Rectal smooth muscle tissue (tissue), 1 donor: ENCODE measurements at regions not wholly inside any gene's neighbourhood (a gene's known extent, or its start where the extent isn't known, plus 50 kb on each side); places are given as distances from the start of the nearest gene placed in this dataset.
"Not testable (repeated sequence)": the region's sequence is repeated elsewhere in the genome, so short reads cannot be mapped to it uniquely, and the experiment has no call there.

ENCODE experiments used
- H3K27ac ChIP-seq: one replicate; pipeline ENCODE4 v1.7.0; 2013; ENCODE audit warnings: low read depth, low read length, inconsistent platforms
- H3K27me3 ChIP-seq: one replicate; pipeline ENCODE4 v1.7.0; 2013; ENCODE audit warnings: low read length; ENCODE audit not compliant: control insufficient read depth, insufficient read depth
- H3K36me3 ChIP-seq: one replicate; pipeline ENCODE4 v1.7.0; 2013; ENCODE audit warnings: low read length; ENCODE audit not compliant: control insufficient read depth, insufficient read depth
- H3K4me1 ChIP-seq: one replicate; pipeline ENCODE4 v1.7.0; 2013; ENCODE audit warnings: low read length; ENCODE audit not compliant: control insufficient read depth, insufficient read depth
- H3K4me3 ChIP-seq: one replicate; pipeline ENCODE4 v1.7.0; 2013; ENCODE audit warnings: low read length
- H3K9ac ChIP-seq: one replicate; pipeline ENCODE4 v1.7.0; 2013; ENCODE audit warnings: low read length

GRCh38 chr5:96121364-96121763 lies 159.7 kb upstream of the ELL2 start:
- no peak overlapping the region for H3K9ac ChIP-seq
- H3K27me3 ChIP-seq = no peaks in the 10 kb centered on the region
- no peaks in the 10 kb centered on the region for H3K36me3 ChIP-seq
- H3K4me3 ChIP-seq = no peak overlapping the region
- H3K27ac ChIP-seq = no peak overlapping the region
- H3K4me1 ChIP-seq = peaks cover 7% of the 10 kb centered on the region

GRCh38 chr5:96120120-96120519 lies 158.5 kb upstream of the ELL2 start:
- Histone ChIP-seq H3K36me3 (no peaks in the 10 kb centered on the region), H3K9ac (no peak overlapping the region), H3K27ac (no peak overlapping the region), H3K4me3 (no peak overlapping the region), H3K4me1 (peaks cover 1% of the 10 kb centered on the region), H3K27me3 (no peaks in the 10 kb centered on the region)

DNA sequence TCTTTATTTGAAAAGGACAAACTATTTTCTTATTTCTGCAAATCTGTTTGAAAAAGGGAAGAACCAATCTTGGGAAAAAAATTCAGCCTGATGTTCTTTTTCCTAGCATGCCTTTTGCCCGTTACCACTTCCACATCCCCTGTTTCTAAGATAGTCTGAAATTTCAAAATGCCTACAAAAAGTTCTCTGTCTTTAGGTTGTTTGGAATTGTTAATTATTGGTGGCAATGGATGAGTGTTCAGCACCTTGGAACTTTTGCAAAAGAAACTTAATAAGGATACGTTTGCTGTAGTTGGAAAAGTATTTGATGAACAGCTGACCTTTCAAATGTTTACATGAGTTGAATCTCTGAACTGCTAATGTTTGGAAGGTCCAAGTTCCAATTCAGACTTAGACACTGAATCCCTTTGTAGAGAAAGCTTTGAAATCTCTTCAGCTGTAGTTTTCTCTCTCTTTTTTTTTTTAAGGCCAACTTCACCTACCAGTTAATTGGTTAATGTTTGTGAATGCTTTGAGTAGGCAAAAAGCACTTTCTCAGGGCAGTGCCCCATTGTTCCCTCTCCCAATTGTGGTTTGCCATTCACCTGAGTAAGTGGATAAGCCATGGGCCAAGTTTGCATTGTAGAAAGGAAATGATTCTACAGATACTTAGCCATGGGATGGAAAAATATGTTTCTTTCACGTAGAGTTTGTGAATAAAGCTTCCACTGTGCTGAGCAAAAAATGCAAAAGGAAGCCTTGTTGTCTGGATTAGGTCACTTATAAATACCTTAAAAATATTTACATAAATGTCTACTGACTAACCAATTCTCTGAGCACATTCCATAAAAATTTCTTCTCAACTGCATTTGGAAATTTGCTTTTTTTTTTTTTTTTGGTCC lies 156.4 kb upstream of the ELL2 start:
- Histone ChIP-seq H3K36me3 (no peaks in the 10 kb centered on the region), H3K4me3 (no peak overlapping the region), H3K4me1 (no peaks in the 10 kb centered on the region), H3K27ac (peak overlapping the region; percentile 30), H3K9ac (no peak overlapping the region), H3K27me3 (no peaks in the 10 kb centered on the region)

DNA sequence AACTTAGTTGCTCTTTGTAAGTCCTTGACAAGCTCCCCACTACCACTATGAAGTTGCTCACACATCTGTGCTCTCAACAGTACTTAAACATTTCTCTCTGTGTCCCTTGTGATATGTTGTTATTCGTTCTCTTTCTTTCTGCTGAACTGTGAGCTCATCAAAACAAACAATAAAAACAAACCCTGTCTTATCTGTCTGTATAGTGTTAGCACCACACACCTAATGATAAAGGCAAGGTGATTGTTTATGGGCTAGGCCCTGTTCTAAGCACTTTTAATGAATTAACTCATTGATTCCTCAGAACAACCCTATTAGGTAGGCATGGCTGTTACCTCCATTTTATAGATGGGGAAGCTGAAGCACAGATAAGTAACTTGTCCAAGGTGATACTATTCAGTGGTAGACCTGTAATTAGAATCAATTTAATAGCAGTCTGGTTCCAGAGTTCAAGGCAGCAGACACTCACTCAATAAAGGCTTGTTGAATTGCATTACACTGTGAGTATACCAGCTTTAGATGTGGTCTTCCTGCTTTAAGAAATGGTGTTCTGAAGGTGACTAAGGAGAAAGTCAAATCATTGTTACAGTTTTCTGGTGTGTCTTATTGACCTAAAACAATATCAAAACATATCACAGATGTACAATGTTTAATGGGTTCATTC lies 153.6 kb upstream of the ELL2 start:
- Histone ChIP-seq H3K27me3 (no peaks in the 10 kb centered on the region), H3K4me1 (no peaks in the 10 kb centered on the region), H3K9ac (no peak overlapping the region), H3K4me3 (no peak overlapping the region), H3K36me3 (no peaks in the 10 kb centered on the region), H3K27ac (no peak overlapping the region)

DNA sequence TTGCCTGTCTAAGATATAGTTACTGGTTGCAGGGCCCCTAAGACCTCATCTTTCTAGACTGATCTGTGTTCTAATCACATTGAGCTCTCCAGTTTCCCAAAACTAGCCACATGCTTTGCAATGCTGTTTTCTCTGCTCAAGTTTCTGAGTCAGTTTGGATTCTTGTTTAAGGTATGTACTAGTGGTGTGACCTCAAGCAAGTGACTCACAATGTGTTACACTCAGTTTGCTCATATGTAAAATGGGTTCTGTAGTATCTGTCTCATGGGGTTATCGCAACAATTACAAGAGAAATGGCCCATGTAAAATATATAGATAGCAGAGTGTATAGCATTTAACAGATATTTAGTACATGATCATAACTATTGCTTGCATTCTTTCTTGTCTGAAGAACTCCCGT lies 153.1 kb upstream of the ELL2 start:
- no peaks in the 10 kb centered on the region for H3K4me1 ChIP-seq
- no peak overlapping the region for H3K27ac ChIP-seq
- no peaks in the 10 kb centered on the region for H3K36me3 ChIP-seq
- H3K9ac ChIP-seq = no peak overlapping the region
- H3K27me3 ChIP-seq = no peaks in the 10 kb centered on the region
- no peak overlapping the region for H3K4me3 ChIP-seq

DNA sequence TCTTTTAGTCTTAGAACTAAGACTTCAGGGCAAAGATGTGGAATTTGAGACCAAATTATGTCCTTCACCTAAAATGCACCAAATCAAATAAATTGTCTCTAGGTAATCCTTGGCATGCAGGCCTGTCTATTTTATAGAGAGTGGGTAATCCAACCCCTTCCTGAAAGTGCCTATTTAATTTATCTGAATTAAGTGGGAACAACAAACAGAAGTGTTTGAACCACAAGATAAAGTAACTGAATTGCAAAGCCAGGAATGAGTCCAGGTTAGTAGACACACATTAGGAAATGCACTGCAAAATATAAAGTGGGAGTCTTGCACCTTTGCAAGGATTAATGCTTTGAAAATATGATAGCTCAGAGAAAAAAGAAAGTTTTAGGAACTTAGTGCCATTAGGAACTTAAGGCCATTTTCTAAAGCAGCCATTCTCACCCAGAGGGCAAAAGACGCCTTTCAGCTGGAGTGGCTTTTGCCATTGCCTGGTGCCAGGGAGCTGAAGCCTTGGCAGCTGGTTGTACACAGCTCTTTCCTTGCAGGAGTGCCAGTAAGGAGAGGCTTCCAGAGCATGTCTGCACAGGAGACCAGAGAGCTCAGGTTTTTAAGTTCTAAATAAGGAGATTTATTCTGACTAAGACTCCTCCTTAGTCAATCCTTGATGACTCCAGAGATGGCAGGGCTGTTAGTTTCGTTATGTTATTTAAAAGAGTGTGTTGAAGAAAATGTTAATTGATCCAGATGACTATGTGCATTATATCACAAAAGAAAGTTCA lies 151.7 kb upstream of the ELL2 start:
- Histone ChIP-seq H3K36me3 (no peaks in the 10 kb centered on the region), H3K9ac (no peak overlapping the region), H3K4me1 (no peaks in the 10 kb centered on the region), H3K27me3 (no peaks in the 10 kb centered on the region), H3K4me3 (no peak overlapping the region), H3K27ac (peak overlapping the region; percentile 23)

DNA sequence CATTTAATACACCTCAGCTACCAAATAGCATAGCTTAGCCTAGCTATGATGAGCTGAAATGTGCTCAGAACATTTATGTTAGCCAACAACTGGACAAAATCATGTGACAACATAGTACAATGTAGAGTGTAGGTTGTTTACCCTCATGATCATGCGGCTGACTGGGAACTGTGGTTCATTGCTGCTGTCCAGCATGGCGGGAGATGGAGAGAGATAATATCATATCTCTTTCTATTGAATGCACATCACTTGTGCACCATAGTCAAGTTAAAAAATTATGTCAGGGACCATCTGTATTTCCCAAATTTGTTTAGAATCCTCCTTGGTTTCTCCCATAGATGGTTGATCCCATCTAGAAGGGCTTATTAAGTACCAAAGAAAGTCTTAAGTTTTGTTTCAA lies 151.1 kb upstream of the ELL2 start:
- Histone ChIP-seq H3K4me3 (no peak overlapping the region), H3K4me1 (no peaks in the 10 kb centered on the region), H3K27ac (no peak overlapping the region), H3K36me3 (no peaks in the 10 kb centered on the region), H3K27me3 (no peaks in the 10 kb centered on the region), H3K9ac (no peak overlapping the region)

DNA sequence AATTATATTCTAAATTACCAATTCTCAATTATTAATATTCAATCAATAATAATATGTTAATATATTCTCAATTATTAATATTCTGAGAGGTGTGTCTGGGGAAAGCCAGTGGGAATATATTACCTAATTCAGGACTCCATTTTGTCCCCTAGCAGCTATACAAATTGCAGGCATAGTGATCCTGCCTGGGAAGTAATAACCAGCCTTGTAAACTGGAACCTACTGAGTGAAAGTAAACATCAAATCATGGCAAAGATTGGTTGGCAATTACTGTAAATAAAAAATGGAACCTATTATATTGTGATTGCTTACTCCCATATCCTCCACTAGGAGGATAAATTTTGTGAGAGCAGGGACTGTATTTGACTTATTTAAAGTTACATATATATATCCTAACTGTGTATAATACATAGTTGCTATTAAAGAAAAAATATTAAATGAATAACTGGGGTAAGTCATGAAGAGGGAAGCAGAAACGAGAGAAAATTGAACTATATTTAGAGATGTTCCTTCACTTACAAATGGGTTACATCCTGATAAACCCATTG lies 150.5 kb upstream of the ELL2 start:
- H3K27ac ChIP-seq = no peak overlapping the region
- no peaks in the 10 kb centered on the region for H3K36me3 ChIP-seq
- H3K4me1 ChIP-seq = no peaks in the 10 kb centered on the region
- no peaks in the 10 kb centered on the region for H3K27me3 ChIP-seq
- no peak overlapping the region for H3K4me3 ChIP-seq
- no peak overlapping the region for H3K9ac ChIP-seq

GRCh38 chr5:96111080-96111756 lies 149.6 kb upstream of the ELL2 start:
- no peaks in the 10 kb centered on the region for H3K4me1 ChIP-seq
- H3K27ac ChIP-seq = no peak overlapping the region

GRCh38 chr5:96110300-96110699 lies 148.6 kb upstream of the ELL2 start:
- Histone ChIP-seq H3K9ac (no peak overlapping the region), H3K27ac (no peak overlapping the region), H3K27me3 (no peaks in the 10 kb centered on the region), H3K4me3 (no peak overlapping the region), H3K36me3 (no peaks in the 10 kb centered on the region), H3K4me1 (no peaks in the 10 kb centered on the region)

More at GRCh38 chr5:96111080-96111756, 149.6 kb upstream of the ELL2 start:
- H3K9ac ChIP-seq = no peak overlapping the region
- H3K36me3 ChIP-seq = no peaks in the 10 kb centered on the region
- no peak overlapping the region for H3K4me3 ChIP-seq
- no peaks in the 10 kb centered on the region for H3K27me3 ChIP-seq

DNA sequence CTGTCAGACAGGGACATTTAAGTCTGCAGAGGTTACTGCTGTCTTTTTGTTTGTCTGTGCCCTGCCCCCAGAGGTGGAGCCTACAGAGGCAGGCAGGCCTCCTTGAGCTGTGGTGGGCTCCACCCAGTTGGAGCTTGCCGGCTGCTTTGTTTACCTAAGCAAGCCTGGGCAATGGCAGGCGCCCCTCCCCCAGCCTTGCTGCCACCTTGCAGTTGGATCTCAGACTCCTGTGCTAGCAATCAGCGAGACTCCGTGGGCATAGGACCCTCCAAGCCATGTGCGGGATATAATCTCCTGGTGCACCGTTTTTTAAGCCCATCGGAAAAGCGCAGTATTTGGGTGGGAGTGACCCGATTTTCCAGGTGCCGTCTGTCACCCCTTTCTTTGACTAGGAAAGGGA lies 147.0 kb upstream of the ELL2 start:
- not testable (repeated sequence) for H3K27ac ChIP-seq, H3K36me3 ChIP-seq, H3K4me3 ChIP-seq, H3K4me1 ChIP-seq, H3K27me3 ChIP-seq, H3K9ac ChIP-seq

- H3K4me1 ChIP-seq, H3K27ac ChIP-seq, H3K27me3 ChIP-seq, H3K36me3 ChIP-seq, H3K4me3 ChIP-seq, H3K9ac ChIP-seq: not testable (repeated sequence)
Measured at GRCh38 chr5:96103829-96104228, 142.2 kb upstream of the ELL2 start.
